ENCODE measurements at regions not wholly inside any gene's neighbourhood (a gene's known extent, or its start where the extent isn't known, plus 50 kb on each side); places are given as distances from the start of the nearest gene placed in this dataset.
"Not testable (repeated sequence)": the region's sequence is repeated elsewhere in the genome, so short reads cannot be mapped to it uniquely, and the experiment has no call there.

- DNase-seq (ENCODE audit: low spot score), result no peak
- intact Hi-C loops (cut with DNase I), result no loop called here
Measured at GRCh38 chr5:136584474-136584873, 219.1 kb upstream of the TRPC7 start.

- DNase-seq (ENCODE audit: low spot score), result no peak
- intact Hi-C loops (cut with DNase I), result no loop called here
Measured at GRCh38 chr5:136579238-136579637, 213.9 kb upstream of the TRPC7 start.

GRCh38 chr5:136569875-136570274, 204.5 kb upstream of the TRPC7 start:
- DNase-seq (ENCODE audit: low spot score); intact Hi-C loops (cut with DNase I): not testable (repeated sequence)

- DNase-seq (ENCODE audit: low spot score); intact Hi-C loops (cut with DNase I): not testable (repeated sequence)
Measured at GRCh38 chr5:136565457-136565856, 200.1 kb upstream of the TRPC7 start.

- DNase-seq (ENCODE audit: low spot score); intact Hi-C loops (cut with DNase I): not testable (repeated sequence)
Measured at GRCh38 chr5:136565050-136565449, 199.7 kb upstream of the TRPC7 start.

- DNase-seq (ENCODE audit: low spot score); intact Hi-C loops (cut with DNase I): not testable (repeated sequence)
Measured at GRCh38 chr5:136564431-136564830, 199.1 kb upstream of the TRPC7 start.

GRCh38 chr5:136563489-136563888, 198.1 kb upstream of the TRPC7 start:
- intact Hi-C loops (cut with DNase I), result no loop called here
- no peak for DNase-seq (ENCODE audit: low spot score)

- intact Hi-C loops (cut with DNase I), result no loop called here
- DNase-seq (ENCODE audit: low spot score), result no peak
Measured at GRCh38 chr5:136560126-136560525, 194.8 kb upstream of the TRPC7 start.

- intact Hi-C loops (cut with DNase I), result no loop called here
- no peak for DNase-seq (ENCODE audit: low spot score)
Measured at GRCh38 chr5:136559651-136560050, 194.3 kb upstream of the TRPC7 start.

GRCh38 chr5:136547096-136547495, 181.8 kb upstream of the TRPC7 start:
- DNase-seq (ENCODE audit: low spot score); intact Hi-C loops (cut with DNase I): not testable (repeated sequence)

- intact Hi-C loops (cut with DNase I); DNase-seq (ENCODE audit: low spot score): not testable (repeated sequence)
Measured at GRCh38 chr5:136546441-136546840, 181.1 kb upstream of the TRPC7 start.

- DNase-seq (ENCODE audit: low spot score); intact Hi-C loops (cut with DNase I): not testable (repeated sequence)
Measured at GRCh38 chr5:136545031-136545430, 179.7 kb upstream of the TRPC7 start.

GRCh38 chr5:136538534-136538933, 173.2 kb upstream of the TRPC7 start:
- DNase-seq (ENCODE audit: low spot score), result no peak
- intact Hi-C loops (cut with DNase I), result no loop called here

GRCh38 chr5:136529081-136529480, 163.7 kb upstream of the TRPC7 start:
- DNase-seq (ENCODE audit: low spot score), result no peak
- intact Hi-C loops (cut with DNase I), result no loop called here

GRCh38 chr5:136528481-136529030, 163.2 kb upstream of the TRPC7 start:
- intact Hi-C loops (cut with DNase I), result no loop called here
- DNase-seq (ENCODE audit: low spot score), result no peak

GRCh38 chr5:136527311-136527710, 162.0 kb upstream of the TRPC7 start:
- no peak for DNase-seq (ENCODE audit: low spot score)
- intact Hi-C loops (cut with DNase I), result no loop called here

- no peak for DNase-seq (ENCODE audit: low spot score)
- intact Hi-C loops (cut with DNase I), result no loop called here
Measured at GRCh38 chr5:136526791-136527190, 161.4 kb upstream of the TRPC7 start.

GRCh38 chr5:136526021-136526420, 160.7 kb upstream of the TRPC7 start:
- no peak for DNase-seq (ENCODE audit: low spot score)
- intact Hi-C loops (cut with DNase I), result no loop called here

GRCh38 chr5:136525597-136525996, 160.3 kb upstream of the TRPC7 start:
- intact Hi-C loops (cut with DNase I), result no loop called here
- no peak for DNase-seq (ENCODE audit: low spot score)

- DNase-seq (ENCODE audit: low spot score), result no peak
- intact Hi-C loops (cut with DNase I), result no loop called here
Measured at GRCh38 chr5:136522217-136522956, 157.0 kb upstream of the TRPC7 start.

GRCh38 chr5:136521696-136522095, 156.4 kb upstream of the TRPC7 start:
- no peak for DNase-seq (ENCODE audit: low spot score)
- intact Hi-C loops (cut with DNase I), result no loop called here

Measured in cardiac septum (tissue), 1 donor.